Ecto neural progenitor cell (in vitro differentiated cells): ENCODE measurements at regions not wholly inside any gene's neighbourhood (a gene's known extent, or its start where the extent isn't known, plus 50 kb on each side); places are given as distances from the start of the nearest gene placed in this dataset.
"Not testable (repeated sequence)": the region's sequence is repeated elsewhere in the genome, so short reads cannot be mapped to it uniquely, and the experiment has no call there.

Experiments
- DNase-seq: peaks from one replicate; pipeline ENCODE4 v3.0.0-alpha.2; 2018; ENCODE audit warnings: low spot score

DNA sequence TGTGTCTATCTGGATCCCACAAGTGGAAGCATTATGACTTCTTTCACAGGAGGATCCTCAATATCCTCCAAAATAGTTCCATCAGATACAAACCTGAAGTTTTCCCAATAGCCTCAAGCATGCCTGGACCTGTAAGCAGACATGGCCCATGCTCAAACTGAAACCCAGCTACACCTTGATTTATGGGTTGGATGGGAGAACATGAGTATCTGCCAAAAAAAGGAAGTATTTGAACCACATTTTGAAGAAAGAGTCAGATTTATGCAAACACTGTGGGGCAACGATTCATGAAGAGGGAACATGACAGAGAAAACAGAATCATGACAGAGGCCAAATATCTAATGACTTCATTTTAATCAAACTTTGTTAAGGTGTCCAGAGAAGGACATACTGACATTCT is 351.0 kb upstream of the NFIA start:
- DNase-seq: no peak

DNA sequence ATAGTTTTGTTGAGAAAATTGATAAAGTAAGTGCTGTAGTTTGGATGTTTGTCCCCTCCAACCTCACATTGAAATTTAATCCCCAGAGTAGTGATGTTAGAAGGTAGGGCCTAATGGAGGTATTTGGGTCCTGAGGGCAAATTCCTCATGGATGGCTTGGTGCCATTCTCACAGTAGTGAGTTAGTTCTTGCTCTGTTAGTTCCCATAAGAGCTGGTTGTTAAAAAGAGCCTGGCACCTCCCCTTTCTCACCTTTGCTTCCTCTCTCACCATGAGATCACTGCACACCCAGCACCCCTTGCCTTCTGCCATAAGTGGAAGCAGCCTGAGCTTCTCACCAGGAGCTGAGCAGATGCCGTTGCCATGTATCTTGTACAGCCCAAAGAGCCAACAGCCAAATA is 354.8 kb upstream of the NFIA start:
- no peak for DNase-seq

DNA sequence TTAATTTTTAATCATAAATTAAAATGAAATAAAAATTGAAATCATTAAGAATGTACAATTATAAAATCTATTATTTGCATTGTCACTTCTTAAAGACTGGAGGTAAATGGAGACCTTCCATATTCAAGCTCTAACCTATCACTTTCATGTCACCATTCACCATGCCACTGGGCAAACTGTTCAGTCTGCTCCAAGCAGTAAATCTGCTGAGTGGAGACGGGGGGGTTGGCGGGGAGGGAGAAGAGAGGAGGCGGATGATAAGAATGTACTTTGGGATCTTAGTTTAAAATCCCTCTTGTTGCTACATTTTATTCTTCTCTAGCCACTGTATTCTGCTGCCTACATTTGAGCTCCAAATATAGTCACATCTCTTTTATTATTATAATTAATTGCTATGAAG is 365.9 kb upstream of the NFIA start:
- no peak for DNase-seq

DNA sequence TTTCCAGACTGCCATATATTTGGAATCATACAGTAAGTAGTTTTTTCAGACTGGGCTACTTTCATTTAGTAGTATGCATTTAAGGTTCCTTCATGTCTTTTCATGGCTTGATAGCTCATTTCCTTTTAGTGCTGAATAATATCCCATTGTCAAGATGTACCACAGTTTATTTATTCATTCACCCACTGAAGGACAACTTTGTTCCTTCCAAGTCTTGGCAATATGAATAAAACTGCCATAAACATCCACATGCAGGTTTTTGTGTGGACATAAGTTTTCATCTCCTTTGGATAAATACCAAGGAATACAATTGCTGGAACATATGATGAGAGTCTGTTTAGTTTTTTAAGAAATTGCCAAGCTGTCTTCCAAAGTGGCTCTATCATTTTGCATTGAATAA is 366.4 kb upstream of the NFIA start:
- DNase-seq: no peak

DNA sequence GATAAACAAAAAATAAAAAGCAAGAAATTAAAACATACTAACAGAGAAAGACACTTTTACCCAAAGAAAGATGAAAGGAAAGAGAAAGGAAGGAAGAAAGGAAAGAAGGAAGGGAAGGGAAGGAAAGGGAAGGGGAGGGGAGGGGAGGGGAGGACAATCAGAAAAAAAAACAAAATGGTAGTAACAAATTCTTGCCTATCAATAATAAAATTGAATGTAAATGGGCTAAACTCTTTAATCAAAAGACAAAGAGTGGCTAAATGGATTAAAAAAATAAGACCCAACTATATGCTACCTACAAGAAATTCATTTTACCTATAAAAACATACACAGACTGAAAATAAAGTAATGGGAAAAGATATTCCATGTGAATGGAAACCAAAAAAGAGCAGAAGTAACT is 372.9 kb upstream of the NFIA start:
- DNase-seq: no peak

DNA sequence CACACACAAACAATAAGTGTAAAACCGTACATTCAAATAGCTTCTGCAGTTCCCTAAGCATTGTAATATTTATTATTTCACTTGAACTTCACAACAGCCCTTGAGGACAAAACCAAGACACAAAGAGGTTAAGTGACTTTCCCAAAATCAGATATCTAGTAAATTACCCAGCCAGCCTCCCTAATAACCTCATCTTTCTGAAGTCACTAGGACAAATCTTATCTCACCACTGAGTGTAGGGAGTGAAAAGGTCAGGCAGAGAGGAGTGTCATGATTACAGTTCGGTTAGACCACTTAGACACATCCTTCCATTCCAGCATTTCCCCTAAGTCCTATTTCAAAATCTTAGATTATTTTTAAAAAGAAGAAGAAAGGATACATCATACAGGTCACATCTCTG is 377.3 kb upstream of the NFIA start:
- DNase-seq: no peak

DNA sequence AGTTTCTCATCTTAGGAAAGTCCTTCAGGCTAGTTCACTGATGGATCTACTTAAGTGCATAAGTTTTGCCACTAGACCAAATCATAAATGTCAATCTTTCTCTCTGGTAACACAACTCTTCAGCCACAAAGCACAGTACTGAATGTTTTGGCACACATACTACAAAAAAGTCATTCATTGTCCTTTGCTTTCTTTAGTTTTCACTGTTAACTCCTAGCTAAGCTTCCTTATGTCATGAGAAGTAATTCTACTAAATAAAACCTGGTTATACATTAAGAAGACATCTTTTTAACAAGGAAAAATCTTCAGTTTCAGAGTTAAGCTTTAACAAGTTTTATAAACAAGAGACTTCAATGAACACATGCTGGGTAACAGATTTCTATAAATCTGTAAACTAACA is 379.2 kb upstream of the NFIA start:
- DNase-seq: no peak

DNA sequence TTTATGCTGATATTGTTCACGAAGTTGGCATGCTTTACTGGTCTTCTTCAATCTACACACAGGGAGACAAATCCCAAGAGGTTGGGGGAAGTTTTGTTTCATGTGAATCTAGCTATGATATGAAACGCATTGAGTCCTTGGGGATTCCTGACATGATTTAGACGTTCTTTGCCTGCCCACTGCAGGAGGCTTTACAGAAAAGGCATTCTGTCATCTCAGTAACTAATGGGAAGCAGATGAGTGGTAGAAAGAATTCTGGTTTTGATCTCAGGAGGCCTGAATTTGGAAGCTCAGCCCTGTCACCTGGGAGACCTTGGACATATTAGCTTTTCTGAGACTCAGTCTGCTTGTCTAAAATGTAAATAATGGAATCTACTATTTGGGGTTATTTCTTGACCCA is 383.0 kb upstream of the NFIA start:
- DNase-seq: no peak

DNA sequence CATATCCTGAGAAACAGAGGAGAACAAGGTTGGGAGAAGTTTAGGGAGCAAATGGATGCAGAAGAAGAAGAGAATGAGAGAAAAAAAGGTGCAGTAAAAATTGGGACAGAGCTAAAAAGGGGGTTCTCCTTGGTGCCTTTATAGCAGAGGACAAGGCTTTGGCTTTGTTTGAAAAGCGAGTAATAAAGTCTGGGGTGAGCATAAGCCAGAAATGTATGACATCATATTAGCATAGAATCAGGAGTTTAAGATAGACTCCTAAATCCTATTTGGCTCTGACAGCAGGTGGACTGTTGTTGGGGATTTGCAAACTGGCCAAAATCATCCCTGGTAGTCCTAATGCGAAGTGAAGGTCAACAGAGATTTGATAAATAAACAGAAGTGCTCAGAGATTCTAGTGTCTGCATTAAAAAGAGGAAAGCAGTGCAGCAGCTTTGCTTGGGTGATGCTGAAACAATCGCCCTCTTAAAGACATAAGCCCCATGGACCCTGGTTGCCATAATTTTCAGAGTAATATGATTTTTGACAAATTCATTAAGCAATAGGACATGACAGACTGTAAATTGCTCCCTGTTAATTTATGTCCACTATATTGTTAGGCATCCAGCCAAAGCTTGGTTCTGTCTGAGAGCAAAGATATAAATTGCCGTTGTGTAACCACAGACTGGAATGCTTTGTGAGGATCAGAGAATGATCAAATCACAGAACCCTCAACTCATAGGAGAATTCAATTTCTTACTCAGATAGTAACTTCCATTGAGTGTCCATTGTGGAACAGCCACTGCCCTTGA is 385.0 kb upstream of the NFIA start:
- DNase-seq: no peak

DNA sequence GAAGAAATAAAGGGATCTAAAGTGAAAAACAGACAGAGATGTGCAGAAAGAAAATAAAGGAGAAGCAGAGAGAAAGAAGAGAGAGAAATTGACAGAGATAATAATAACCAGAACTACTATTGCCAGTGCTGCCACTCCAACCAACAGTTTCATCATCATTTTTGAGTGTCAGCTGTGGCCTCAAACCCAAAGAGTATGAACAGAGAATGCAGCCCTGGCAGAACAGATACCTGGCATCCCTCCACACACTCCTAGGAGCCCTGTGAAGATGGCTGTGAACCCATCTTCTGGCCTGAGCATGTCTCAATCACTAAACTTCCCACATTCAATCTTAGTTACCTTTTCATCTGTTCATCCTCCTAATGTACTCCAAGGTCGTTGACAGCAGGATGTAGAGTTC is 385.8 kb upstream of the NFIA start:
- DNase-seq: no peak

DNA sequence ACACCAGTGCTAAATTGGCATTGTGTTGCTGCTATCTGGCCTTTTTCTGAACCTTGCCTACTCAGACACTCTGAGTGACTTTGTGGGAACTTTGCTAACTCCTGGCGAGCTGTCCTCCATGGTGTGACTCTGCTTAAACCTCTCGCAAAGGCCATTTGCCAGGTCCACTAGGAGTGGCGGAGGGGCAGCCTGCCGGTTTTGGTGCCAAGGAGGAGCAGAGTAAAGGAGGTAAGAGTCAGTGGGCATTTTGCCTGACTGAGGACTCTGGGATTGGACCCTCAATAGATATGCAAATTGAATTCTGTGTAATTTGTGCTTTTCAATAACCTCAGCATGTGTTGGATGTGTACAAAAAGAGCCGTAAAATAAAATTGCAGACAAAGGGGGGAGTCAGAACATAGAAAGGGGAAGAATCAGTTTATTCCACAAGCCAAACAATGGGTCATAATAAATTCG is 386.6 kb upstream of the NFIA start:
- DNase-seq: no peak

DNA sequence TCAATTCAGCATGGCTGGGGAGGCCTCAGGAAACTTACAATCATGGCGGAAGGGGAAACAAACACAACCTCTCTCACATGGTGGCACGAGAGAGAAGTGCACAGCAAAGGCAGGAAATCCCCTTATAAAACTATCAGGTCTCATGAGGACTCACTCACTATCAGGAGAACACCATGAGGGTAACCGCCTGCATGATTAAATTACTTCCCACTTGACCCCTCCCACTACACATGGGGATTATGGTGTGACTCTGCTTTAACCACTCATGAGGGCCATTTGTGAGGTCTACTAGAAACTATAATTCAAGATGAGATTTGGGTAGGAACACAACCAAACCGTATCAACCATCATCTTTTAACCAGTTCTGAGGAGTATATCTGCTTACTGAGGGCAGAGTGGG is 387.4 kb upstream of the NFIA start:
- no peak for DNase-seq

DNA sequence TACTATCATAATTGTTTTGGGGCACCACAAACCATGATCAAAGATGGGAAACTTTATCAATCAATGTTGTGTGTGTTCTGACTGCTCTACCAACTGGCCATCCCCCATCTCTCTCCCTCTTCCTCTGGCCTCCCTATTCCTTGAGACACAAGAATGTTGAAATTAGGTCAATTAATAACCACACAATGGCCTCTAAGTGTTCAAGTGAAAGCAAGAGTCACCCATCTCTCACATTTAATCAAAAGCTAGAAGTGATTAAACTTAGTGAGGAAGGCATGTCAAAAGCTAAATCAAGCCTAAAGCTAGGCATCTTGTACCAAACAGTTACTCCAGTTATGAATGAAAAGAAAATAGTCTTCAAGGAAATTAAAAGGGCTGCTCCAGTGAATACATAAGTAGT is 390.3 kb upstream of the NFIA start:
- no peak for DNase-seq

DNA sequence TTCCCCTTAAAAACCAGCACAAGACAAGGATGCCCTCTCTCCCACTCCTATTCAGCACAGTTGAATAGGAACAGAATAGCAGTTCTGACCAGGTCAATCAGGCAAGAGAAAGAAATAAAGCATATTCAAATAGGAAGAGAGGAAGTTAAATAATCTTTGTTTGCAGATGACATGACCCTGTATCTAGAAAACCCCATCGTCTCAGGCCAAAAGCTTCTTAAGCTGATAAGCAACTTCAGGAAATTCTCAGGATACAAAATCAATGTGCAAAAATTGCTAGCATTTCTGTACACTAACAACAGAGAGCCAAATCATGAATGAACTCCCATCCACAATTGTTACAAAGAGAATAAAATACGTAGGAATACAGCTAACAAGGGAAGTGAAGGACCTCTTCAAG is 394.1 kb upstream of the NFIA start:
- not testable (repeated sequence) for DNase-seq

DNA sequence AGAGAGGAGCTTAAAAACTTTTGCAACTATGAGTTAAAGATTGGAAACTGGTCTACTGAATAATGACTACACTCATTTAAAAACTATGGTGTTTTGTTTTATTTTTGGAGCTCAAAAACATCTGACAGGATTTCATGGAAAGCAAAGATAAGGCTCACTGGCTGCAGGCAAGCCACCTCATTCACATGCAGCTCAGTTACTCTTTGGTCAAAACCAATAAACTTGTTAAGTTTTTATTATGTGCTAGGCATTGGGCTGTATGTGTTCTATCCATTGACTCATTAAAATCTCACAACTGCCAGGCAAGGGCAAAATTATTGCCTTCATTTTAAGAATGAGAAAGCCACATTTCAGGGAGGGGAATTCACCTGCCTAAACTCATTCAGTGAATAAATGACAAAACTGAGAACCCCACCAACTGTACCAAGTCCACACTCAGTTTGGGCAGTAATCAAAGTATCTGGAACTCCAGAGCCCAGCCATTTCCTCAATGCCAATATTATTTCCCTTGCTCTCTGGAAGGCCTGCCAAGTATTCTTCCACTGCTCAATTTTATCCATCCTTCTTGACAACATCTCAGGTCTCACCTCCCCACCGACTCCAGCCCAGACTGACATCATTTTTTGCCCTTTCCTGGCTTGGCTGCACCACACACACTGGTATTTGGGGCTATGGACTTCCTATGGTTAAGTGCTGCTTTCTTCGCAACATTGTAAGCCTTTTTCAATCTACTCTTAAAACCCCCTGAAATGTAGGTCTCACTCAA is 401.1 kb upstream of the NFIA start:
- no peak for DNase-seq

DNA sequence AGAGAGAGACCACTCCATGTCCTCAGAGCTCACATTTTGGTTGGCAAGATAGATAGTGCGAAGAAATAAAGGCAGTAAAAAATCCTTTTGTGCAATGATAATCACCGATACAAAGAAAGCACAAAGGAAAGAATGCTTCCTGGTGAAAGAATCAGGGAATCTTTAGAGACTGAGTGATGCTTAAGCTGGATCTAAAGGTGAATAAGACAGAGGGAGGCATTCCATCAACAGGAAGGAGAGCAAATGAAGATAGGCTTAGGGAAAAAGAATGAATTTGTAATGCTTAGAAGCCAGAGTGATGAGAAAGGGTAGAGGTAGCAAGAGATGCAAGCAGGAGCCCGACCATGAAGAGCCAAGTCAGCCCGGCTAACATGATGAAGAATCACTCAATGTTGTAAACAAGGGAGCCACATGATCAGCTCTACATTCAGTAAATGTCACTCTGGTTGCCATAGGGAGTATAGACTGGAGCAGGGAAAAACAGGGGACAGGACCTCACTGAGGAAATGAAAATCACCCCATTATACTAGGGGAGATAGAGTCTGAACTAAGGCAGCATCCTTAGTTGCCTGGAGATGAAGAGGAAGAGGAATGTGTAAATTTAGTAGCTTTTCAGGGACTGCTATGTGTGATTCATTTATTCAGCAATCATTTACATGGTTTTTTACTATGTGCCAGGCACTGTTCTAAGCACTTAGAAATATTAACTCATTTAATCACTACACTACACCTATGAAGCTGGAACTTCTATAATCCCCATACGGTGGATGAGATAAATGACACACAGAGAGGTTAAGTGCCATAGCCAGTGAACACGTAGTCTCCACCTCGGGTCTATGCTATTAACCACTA is 402.6 kb upstream of the NFIA start:
- DNase-seq: no peak

DNA sequence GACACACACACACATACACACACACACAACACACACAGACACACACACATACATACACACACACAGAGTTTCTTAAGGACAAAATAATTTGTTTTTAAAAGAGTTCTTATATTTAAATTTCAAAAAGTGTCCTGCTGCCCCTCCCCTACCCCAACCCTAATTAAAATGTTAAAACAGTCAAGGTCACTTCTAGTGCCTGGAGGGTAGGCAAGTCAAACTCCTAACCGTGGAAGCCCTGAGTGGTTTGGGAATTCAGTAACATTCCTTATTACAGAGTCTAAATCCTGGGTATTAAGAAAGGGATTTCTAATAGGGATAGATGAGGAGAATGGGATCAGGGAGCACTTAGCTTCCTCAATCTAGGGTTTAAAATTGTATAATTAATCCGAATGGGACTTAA is 403.6 kb upstream of the NFIA start:
- DNase-seq: no peak

DNA sequence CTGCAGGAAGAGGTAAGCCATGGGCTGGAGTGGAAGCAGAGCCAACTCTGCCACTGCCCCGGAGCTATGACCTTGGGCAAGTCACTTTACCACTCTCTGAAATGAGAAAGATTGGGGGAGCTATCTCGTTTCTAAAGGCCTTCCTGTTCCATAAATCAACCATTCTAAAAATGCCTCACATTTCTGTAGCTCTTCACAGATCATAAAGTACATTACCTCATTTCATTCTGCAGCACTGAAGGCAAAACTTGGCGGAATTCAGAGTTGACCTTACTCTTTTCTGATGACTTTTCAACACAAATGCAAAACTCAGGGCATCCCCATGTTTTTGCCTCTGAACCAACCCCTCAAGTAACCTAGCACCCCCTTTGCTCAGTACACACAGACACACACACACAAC is 404.0 kb upstream of the NFIA start:
- DNase-seq: no peak

DNA sequence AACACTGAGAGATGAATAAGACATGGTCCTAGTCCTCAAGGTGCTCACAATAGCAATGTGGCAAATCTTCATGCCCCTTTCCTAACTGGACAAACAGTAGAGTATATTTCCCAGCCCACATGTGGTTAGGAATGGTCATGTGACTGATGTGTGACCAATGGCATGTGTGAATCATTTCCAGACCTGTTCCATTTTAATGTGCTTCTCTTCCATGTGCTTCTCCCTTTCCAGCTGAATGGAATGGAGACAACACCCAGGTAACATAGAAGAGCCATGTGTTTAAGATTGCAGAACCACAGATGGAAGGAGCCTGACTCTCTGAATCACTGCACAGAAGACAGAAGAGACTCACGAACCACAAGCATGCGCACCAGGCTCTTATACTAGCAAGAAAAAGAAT is 409.9 kb upstream of the NFIA start:
- no peak for DNase-seq

DNA sequence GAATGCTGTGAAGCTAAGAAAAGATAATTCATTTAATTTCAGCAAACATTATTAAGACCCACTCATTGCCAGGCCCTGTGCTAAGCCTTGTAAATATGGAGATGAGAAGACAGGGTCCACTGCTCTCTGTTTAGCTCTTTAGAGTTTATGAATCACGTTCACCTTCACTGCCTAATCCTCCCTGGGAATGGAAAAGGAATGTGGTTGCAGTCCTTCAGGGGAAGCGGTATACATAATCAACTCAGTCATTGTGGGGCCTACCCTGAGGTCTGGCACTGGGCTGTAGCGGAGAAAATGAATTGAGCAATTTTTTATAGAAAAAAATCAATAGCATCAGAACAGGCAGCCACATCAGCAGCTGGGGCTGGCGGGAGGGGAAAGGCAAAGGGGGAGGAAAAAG is 412.1 kb upstream of the NFIA start:
- no peak for DNase-seq

DNA sequence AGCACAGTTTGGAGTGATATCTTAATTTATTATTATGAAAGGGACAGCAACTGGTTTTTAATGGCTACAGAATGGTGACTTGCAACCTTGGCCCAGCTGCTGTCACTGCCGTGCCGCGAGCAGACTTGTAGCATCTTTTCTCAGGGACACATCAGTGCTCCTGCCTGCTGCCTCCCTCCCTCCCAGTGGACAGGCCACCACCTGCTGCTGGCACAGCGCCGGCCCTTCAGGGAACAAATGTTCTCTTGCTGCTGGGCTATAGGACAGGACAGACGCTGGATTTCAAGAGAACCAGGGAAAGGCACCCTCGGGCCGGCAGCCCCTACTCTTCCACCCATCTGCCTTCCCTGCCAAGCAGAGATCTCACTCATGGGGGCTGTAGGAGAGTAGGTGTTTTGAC is 413.8 kb upstream of the NFIA start:
- no peak for DNase-seq

DNA sequence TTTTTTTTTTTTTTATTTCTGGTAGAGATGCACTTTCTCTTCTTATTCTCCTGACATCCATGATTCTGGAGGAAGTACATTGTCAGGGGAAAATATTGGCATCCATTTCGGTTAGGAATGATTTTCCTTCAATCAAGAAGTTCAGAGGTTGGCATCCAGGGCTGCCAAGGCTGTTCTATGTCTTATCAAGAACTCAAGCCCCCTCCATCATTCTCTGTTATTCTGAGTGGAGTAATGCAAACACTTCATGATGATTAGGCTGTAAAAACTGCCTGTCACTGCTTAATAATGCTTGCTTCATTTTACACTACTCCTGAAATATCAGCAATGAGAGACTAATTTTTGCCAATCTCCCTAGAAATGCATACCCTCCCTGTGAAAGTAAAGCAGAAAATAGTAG is 417.1 kb upstream of the NFIA start:
- no peak for DNase-seq

DNA sequence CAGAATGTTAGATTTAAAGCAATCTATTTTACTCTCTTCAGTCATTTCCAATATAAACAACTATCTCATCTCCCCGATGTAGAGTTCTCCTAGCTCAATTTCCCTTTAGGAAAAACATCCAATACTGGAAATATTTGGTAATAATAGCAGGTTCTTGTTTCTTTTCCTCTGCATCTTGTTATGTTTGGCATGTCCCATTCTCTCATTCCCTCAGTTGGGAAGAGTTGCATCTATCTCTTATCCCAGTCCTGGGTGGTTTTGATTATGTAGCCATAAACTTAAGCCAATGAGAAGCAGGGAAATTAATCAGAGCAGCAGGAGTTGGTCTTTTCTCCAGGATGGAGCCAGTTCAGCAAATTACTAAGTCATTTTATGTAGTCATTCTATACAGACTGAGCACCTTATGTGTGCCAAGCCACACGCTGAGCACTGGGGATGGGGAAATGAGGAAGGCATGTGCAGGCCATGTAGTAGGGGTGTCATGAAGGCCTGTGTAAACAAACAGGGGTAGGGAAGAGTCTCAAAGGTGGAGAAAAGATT is 418.2 kb upstream of the NFIA start:
- DNase-seq: no peak
